ENCODE measurements at regions not wholly inside any gene's neighbourhood (a gene's known extent, or its start where the extent isn't known, plus 50 kb on each side); places are given as distances from the start of the nearest gene placed in this dataset.

DNA sequence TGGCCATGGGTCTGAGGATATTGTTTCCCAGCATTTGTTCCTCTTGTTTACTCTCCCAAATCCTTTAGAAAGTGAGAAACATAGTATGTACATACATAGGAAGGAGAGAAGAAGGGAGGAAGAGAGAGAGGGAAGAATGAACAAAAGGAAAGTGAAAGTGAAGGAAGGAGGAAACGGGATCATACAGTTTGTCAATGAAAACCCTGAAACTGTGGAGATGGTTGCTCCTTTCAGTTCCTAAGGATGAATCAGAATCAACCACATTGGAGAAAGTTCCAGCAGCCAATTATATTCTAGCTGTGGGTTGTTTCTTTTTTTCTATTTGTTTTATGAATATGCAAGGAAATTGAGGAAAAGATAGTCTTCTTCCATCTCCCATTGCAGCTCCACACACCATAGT is 396.5 kb downstream of the MLLT3 start:
- ATAC-seq: no peak
- no peak overlapping the region for H3K4me3 Mint-ChIP-seq

GRCh38 chr9:20224756-20225155 is 397.5 kb downstream of the MLLT3 start:
- CTCF ChIA-PET: interaction anchor here (0.5 kb wide), 1 partner anchor 234 kb away, joined by 3 read pairs; no protein-coding TSS in a partner anchor

More for the DNA sequence above, 396.5 kb downstream of the MLLT3 start:
- DNase-seq (ENCODE audit: low spot score): no peak
- 0 out of 2 replicates have a peak, but pooled peaks cover 2% of the 10 kb centered on the region for H3K36me3 Mint-ChIP-seq
- H3K9me3 Mint-ChIP-seq: no peaks in the 10 kb centered on the region
- POLR2A ChIA-PET: no interaction called here
- no peaks in the 10 kb centered on the region for H3K27me3 Mint-ChIP-seq (ENCODE audit: low read depth)
- CTCF ChIA-PET: no interaction called here
- peaks cover 6% of the 10 kb centered on the region; the same call in 1 of the 2 replicates for H3K4me1 Mint-ChIP-seq
- TF ChIP-seq HMGA2 (CRISPR knock-in tag; IDR thresholded peaks at IDR 0.05) (no peak), ZNF512 (CRISPR knock-in tag; IDR thresholded peaks at IDR 0.05; ENCODE audit: borderline replicate concordance) (no peak), JUN (CRISPR knock-in tag; IDR thresholded peaks at IDR 0.05) (no peak), ZBTB43 (CRISPR knock-in tag; IDR thresholded peaks at IDR 0.05) (no peak), MYBL2 (CRISPR knock-in tag; IDR thresholded peaks at IDR 0.05) (no peak)
- no peak overlapping the region for H3K27ac Mint-ChIP-seq

DNA sequence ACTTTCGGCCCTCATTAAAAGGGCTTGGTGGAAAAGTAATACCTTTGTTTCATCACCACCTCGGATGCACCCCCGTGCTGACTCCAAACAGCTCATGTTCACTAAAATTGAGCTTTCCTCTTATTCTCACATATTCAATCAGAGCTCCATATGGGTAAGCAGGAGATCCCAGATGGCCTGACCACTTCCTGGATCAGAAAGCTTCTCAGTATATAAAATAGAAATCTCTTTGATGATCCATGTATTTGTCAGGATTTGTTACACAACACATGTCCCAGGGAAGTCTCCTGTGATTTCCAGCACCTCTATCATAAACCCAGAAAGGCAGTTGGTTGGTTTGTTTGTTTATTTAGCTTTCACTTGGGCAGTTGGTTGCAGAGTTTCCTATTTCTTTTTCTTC is 402.0 kb downstream of the MLLT3 start:
- H3K4me3 Mint-ChIP-seq: no peak overlapping the region
- ChIA-PET POLR2A (no interaction called here), CTCF (no interaction called here)
- no peak overlapping the region for H3K27ac Mint-ChIP-seq
- no peaks in the 10 kb centered on the region for H3K36me3 Mint-ChIP-seq
- ATAC-seq (no peak), DNase-seq (ENCODE audit: low spot score) (no peak)
- TF ChIP-seq RELA (CRISPR knock-in tag; IDR thresholded peaks at IDR 0.05; ENCODE audit: borderline replicate concordance): no peak
- TF ChIP-seq, protein P1, sequence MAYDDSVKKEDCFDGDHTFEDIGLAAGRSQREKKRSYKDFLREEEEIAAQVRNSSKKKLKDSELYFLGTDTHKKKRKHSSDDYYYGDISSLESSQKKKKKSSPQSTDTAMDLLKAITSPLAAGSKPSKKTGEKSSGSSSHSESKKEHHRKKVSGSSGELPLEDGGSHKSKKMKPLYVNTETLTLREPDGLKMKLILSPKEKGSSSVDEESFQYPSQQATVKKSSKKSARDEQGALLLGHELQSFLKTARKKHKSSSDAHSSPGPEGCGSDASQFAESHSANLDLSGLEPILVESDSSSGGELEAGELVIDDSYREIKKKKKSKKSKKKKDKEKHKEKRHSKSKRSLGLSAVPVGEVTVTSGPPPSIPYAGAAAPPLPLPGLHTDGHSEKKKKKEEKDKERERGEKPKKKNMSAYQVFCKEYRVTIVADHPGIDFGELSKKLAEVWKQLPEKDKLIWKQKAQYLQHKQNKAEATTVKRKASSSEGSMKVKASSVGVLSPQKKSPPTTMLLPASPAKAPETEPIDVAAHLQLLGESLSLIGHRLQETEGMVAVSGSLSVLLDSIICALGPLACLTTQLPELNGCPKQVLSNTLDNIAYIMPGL (CRISPR knock-in tag; IDR thresholded peaks at IDR 0.05): no peak
- no peak for TF ChIP-seq ATF2 (CRISPR knock-in tag; IDR thresholded peaks at IDR 0.05; ENCODE audit: borderline replicate concordance, low read depth)
- TF ChIP-seq NFATC4 (CRISPR knock-in tag; IDR thresholded peaks at IDR 0.05): no peak
- no peak for TF ChIP-seq ELF4 (CRISPR knock-in tag; IDR thresholded peaks at IDR 0.05; ENCODE audit: low read depth)
- no peak for TF ChIP-seq ZNF263 (CRISPR knock-in tag; IDR thresholded peaks at IDR 0.05; ENCODE audit: low read depth)
- TF ChIP-seq, protein P2, sequence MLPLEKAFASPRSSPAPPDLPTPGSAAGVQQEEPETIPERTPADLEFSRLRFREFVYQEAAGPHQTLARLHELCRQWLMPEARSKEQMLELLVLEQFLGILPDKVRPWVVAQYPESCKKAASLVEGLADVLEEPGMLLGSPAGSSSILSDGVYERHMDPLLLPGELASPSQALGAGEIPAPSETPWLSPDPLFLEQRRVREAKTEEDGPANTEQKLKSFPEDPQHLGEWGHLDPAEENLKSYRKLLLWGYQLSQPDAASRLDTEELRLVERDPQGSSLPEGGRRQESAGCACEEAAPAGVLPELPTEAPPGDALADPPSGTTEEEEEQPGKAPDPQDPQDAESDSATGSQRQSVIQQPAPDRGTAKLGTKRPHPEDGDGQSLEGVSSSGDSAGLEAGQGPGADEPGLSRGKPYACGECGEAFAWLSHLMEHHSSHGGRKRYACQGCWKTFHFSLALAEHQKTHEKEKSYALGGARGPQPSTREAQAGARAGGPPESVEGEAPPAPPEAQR (CRISPR knock-in tag; IDR thresholded peaks at IDR 0.05): no peak
- peaks cover 6% of the 10 kb centered on the region; the same call in 1 of the 2 replicates for H3K4me1 Mint-ChIP-seq
- H3K27me3 Mint-ChIP-seq (ENCODE audit: low read depth): no peaks in the 10 kb centered on the region
- H3K9me3 Mint-ChIP-seq: no peaks in the 10 kb centered on the region

More at GRCh38 chr9:20224756-20225155, 397.5 kb downstream of the MLLT3 start:
- TF ChIP-seq GRHL2 (CRISPR knock-in tag; IDR thresholded peaks at IDR 0.05; ENCODE audit: insufficient replicate concordance, severe bottlenecking): no peak
- no peak overlapping the region for H3K27ac Mint-ChIP-seq
- DNase-seq (ENCODE audit: low spot score) (no peak), ATAC-seq (no peak)
- no peaks in the 10 kb centered on the region for H3K36me3 Mint-ChIP-seq
- H3K27me3 Mint-ChIP-seq (ENCODE audit: low read depth): no peaks in the 10 kb centered on the region
- H3K4me1 Mint-ChIP-seq: peaks cover 6% of the 10 kb centered on the region; the same call in 1 of the 2 replicates
- POLR2A ChIA-PET: no interaction called here
- no peaks in the 10 kb centered on the region for H3K9me3 Mint-ChIP-seq
- no peak overlapping the region for H3K4me3 Mint-ChIP-seq
